K562 (cell line): ENCODE measurements at regions not wholly inside any gene's neighbourhood (a gene's known extent, or its start where the extent isn't known, plus 50 kb on each side); places are given as distances from the start of the nearest gene placed in this dataset.

Experiments used
- ATAC-seq: fragments of 200-7000 bp; cut with Tn5 transposase; 3 replicates; pipeline ENCODE4 v1.9.1; 2020; ENCODE audit warnings: moderate library complexity
- BruUV-seq: library from RNA; stranded (reverse); fragments of 400-500 nt; replicated peaks from 2 replicates; lab custom pipeline; 2021; lab: Mats Ljungman, UMichigan
- CTCF ChIA-PET: fragments of 300-600 bp; formaldehyde crosslinking; extraction: SDS; loops from one replicate; lab custom pipeline; 2021; ENCODE audit warnings: low intra/inter-chr PET ratio; lab: Yijun Ruan, JAX
- POLR2A ChIA-PET: fragments of 300-600, 350-650 bp; sonication (Branson Sonifier 250); formaldehyde crosslinking; extraction: SDS; loops from one replicate; lab custom pipeline; 2021; ENCODE audit warnings: antibody characterized with exemption, inconsistent platforms; lab: Yijun Ruan, JAX
- DNase-seq, 4 experiments: peaks; one replicate each; pipeline versions ENCODE4 v3.0.0 to v3.0.0-alpha.2; 2011 to 2018; ENCODE audit warnings: low spot score in 3 of 4, mixed read lengths in 3 of 4; ENCODE audit errors: extremely low read depth in 1 of 4
- FAIRE-seq: peaks from 2 replicates; lab custom pipeline; 2011; peaks lifted over from hg19 to GRCh38; lab: Jason Lieb, UNC
- H2AFZ ChIP-seq: 2 replicates; pipeline ENCODE4 v1.6.0; 2011; ENCODE audit warnings: low read depth, low read length, control low read depth, inconsistent platforms
- H3K27ac ChIP-seq: fragments of 200-600 bp; 3 replicates; pipeline ENCODE4 v1.8.0; 2011; ENCODE audit warnings: low read depth, mild to moderate bottlenecking, control low read depth, inconsistent platforms, low read length, moderate library complexity, mixed read lengths; ENCODE audit errors: extremely low read depth
- H3K27me3 ChIP-seq, 2 experiments: fragments of 300-600 bp in 1 of 2; 2 replicates in 1 of 2; 3 replicates in 1 of 2; pipeline versions ENCODE4 v1.6.0 to v1.8.0; 2011; ENCODE audit warnings: inconsistent platforms in 2 of 2, low read length in 2 of 2, mild to moderate bottlenecking in 1 of 2, mixed read lengths in 1 of 2, moderate library complexity in 1 of 2; ENCODE audit not compliant: control insufficient read depth in 2 of 2, insufficient read depth in 2 of 2
- H3K36me3 ChIP-seq: fragments of 300-600 bp; 3 replicates; pipeline ENCODE4 v1.8.0; 2011; ENCODE audit warnings: mild to moderate bottlenecking, low read length, inconsistent platforms; ENCODE audit not compliant: control insufficient read depth, insufficient read depth
- H3K4me1 ChIP-seq, 2 experiments: fragments of 200-600 bp in 1 of 2; replicated peaks in 1 of 2; 2 replicates in 1 of 2; 3 replicates in 1 of 2; pipeline versions ENCODE4 v1.5.1 to v1.8.0; 2011; ENCODE audit warnings: inconsistent platforms in 2 of 2, low read length in 2 of 2, mild to moderate bottlenecking in 1 of 2, mixed read lengths in 1 of 2, moderate library complexity in 1 of 2; ENCODE audit not compliant: control insufficient read depth in 2 of 2, insufficient read depth in 2 of 2
- H3K4me2 ChIP-seq: 2 replicates; pipeline ENCODE4 v1.6.1; 2011; ENCODE audit warnings: low read length, control low read depth, inconsistent platforms, mixed read lengths; ENCODE audit not compliant: insufficient read depth
- H3K4me3 ChIP-seq: fragments of 200-600 bp; sonication (generic), shearing (Covaris generic); 2 replicates; pipeline ENCODE4 v1.5.1; 2016; ENCODE audit warnings: control low read depth, inconsistent platforms
- H3K79me2 ChIP-seq: fragments of 200-600 bp; 3 replicates; pipeline ENCODE4 v1.8.0; 2011; ENCODE audit warnings: low read length, inconsistent platforms; ENCODE audit not compliant: control insufficient read depth, insufficient read depth
- H3K9ac ChIP-seq, 2 experiments: 2 replicates each; pipeline versions ENCODE4 v1.6.0 to v1.6.1; 2011; ENCODE audit warnings: low read depth in 2 of 2, low read length in 2 of 2, control low read depth in 1 of 2, inconsistent platforms in 1 of 2, mild to moderate bottlenecking in 1 of 2, mixed read lengths in 1 of 2; ENCODE audit not compliant: insufficient read depth in 1 of 2
- H3K9me1 ChIP-seq: one replicate; pipeline ENCODE4 v1.6.0; 2011; ENCODE audit warnings: inconsistent platforms, mild to moderate bottlenecking, low read length, moderate library complexity; ENCODE audit not compliant: control insufficient read depth, insufficient read depth
- H3K9me3 ChIP-seq: replicated peaks from 2 replicates; pipeline ENCODE4 v1.5.1; 2011; ENCODE audit warnings: low read depth, low read length, inconsistent platforms; ENCODE audit not compliant: control insufficient read depth, insufficient read depth
- H4K20me1 ChIP-seq: replicated peaks from 2 replicates; pipeline ENCODE4 v1.6.1; 2011; ENCODE audit warnings: low read length, inconsistent platforms, mixed read lengths; ENCODE audit not compliant: control insufficient read depth, insufficient read depth
- CBFA2T3 ChIP-seq: fragments of 450-650 bp; IDR thresholded peaks from 2 replicates; pipeline ENCODE4 v1.6.1; 2017
- FOXM1 ChIP-seq, 2 experiments: fragments of 450-650 bp in 1 of 2; sonication (generic) in 1 of 2; formaldehyde crosslinking in 1 of 2; IDR thresholded peaks; 2 replicates each; pipeline versions ENCODE4 v1.6.1 to v1.9.0; 2017 to 2022; ENCODE audit warnings: low read depth in 2 of 2, mild to moderate bottlenecking in 2 of 2, missing genetic modification reagents in 1 of 2, moderate library complexity in 1 of 2
- GTF2E2 ChIP-seq: fragments of 200-800 bp; sonication (Bioruptor generic); IDR thresholded peaks from 2 replicates; pipeline ENCODE4 v1.6.1; 2016; ENCODE audit warnings: missing genetic modification characterization, missing compliant biosample characterization
- HDGF ChIP-seq: fragments of 450-650 bp; IDR thresholded peaks from 2 replicates; pipeline ENCODE4 v1.6.1; 2016
- PCBP2 ChIP-seq: fragments of 200-400 bp; formaldehyde crosslinking; IDR thresholded peaks from 2 replicates; pipeline ENCODE4 v1.6.1; 2018; ENCODE audit warnings: low read length, low read depth, mild to moderate bottlenecking, moderate library complexity; ENCODE audit not compliant: poor library complexity, severe bottlenecking
- SAFB ChIP-seq: fragments of 200-400 bp; formaldehyde crosslinking; IDR thresholded peaks from 2 replicates; pipeline ENCODE4 v1.6.1; 2017; ENCODE audit warnings: low read depth, low read length, borderline replicate concordance
- SREBF1 ChIP-seq: fragments of 150-350 bp; IDR thresholded peaks from 2 replicates; pipeline ENCODE4 v1.6.1; 2014; ENCODE audit warnings: antibody characterized with exemption, low read depth, low read length, borderline replicate concordance
- SRSF7 ChIP-seq: fragments of 200-400 bp; formaldehyde crosslinking; optimal IDR thresholded peaks from 2 replicates; pipeline ENCODE3; 2017; ENCODE audit warnings: mild to moderate bottlenecking, low read depth, low read length
- WHSC1 ChIP-seq: IDR thresholded peaks from one replicate; pipeline ENCODE4 v1.6.1; 2012; ENCODE audit warnings: low read length, control low read depth, inconsistent platforms
- ZBTB34 ChIP-seq: fragments of 250-450 bp; sonication (Bioruptor Pico); IDR thresholded peaks from 2 replicates; pipeline ENCODE4 v1.8.0; 2021; ENCODE audit warnings: mild to moderate bottlenecking, moderate library complexity
- ZNF184 ChIP-seq: sonication (generic); formaldehyde crosslinking; IDR thresholded peaks from 2 replicates; pipeline ENCODE4 v1.5.0; 2020; ENCODE audit warnings: missing genetic modification reagents
- ZNF3 ChIP-seq: fragments of 250-450 bp; sonication (Bioruptor Pico); IDR thresholded peaks from 2 replicates; pipeline ENCODE4 v1.5.0; 2021; ENCODE audit warnings: mild to moderate bottlenecking, moderate library complexity
- ZNF324 ChIP-seq: fragments of 250-450 bp; sonication (Bioruptor Pico); IDR thresholded peaks from 2 replicates; pipeline ENCODE4 v1.4.0; 2020; ENCODE audit warnings: mild to moderate bottlenecking
- ZNF507 ChIP-seq: conservative IDR thresholded peaks from 2 replicates; pipeline ENCODE4 v1.6.1; 2017; ENCODE audit warnings: missing genetic modification characterization, missing compliant biosample characterization
- ZNF583 ChIP-seq: fragments of 250-450 bp; sonication (Bioruptor Pico); IDR thresholded peaks from 2 replicates; pipeline ENCODE4 v1.4.0; 2020
- ZNF592 ChIP-seq: fragments of 450-650 bp; IDR thresholded peaks from 2 replicates; pipeline ENCODE4 v1.6.1; 2017; ENCODE audit warnings: antibody characterized with exemption, mild to moderate bottlenecking
- WGBS: fragments of 100-300 bp; shearing (Covaris generic); methylation state at CpG from one replicate; pipeline ENCODE4 v1.1.6; 2016; ENCODE audit warnings: low coverage, mixed read lengths; ENCODE audit not compliant: insufficient coverage; ENCODE audit errors: missing lambda C conversion rate; 5-methylcytosine and 5-hydroxymethylcytosine counted together
- in situ Hi-C: fragments of 300-500 bp; cut with MboI; formaldehyde crosslinking; loops from 4 replicates; pipeline ENCODE4 v1.15.0; 2018; ENCODE audit warnings: inconsistent platforms, mixed read lengths
- intact Hi-C: fragments of 100-400 bp; cut with micrococcal nuclease; formaldehyde crosslinking; loops from 2 replicates; pipeline ENCODE4 v1.14.2; 2022

- H3K79me2 ChIP-seq, result no peaks in the 10 kb centered on the region
- no TSS peak for BruUV-seq
- no peak overlapping the region for H3K9ac ChIP-seq
- no peak overlapping the region for H3K4me3 ChIP-seq
- H4K20me1 ChIP-seq, result no peaks in the 10 kb centered on the region
- intact Hi-C loops, result no loop called here
- H3K4me1 ChIP-seq, result peaks cover 0 to 4% of the 10 kb centered on the region in 2 experiments; a peak in 1 of 5 replicates
- H3K27ac ChIP-seq, result no peak overlapping the region
- 0% methylated on average over 2 of the region's 2 CpGs for WGBS
- POLR2A ChIA-PET, result no interaction called here
- ATAC-seq (no peak), FAIRE-seq (no peak), DNase-seq (no peak)
- H3K9me1 ChIP-seq, result no peaks in the 10 kb centered on the region
- H3K27me3 ChIP-seq, result no peaks in the 10 kb centered on the region
- in situ Hi-C loops, result no loop called here
- CTCF ChIA-PET, result no interaction called here
- no peaks in the 10 kb centered on the region for H3K36me3 ChIP-seq
- H2AFZ ChIP-seq, result no peak overlapping the region
- 0 out of 2 replicates have a peak, but pooled peaks cover 2% of the 10 kb centered on the region for H3K9me3 ChIP-seq
- no peak overlapping the region for H3K4me2 ChIP-seq
- TF ChIP-seq SAFB, result no peak
- TF ChIP-seq ZNF583 (CRISPR knock-in tag), result no peak
- TF ChIP-seq SRSF7, result no peak
- TF ChIP-seq SREBF1, result no peak
- no peak for TF ChIP-seq ZNF3 (CRISPR knock-in tag)
- TF ChIP-seq ZBTB34 (CRISPR knock-in tag), result no peak
- no peak for TF ChIP-seq WHSC1
- no peak for TF ChIP-seq GTF2E2 (tag)
- TF ChIP-seq ZNF324 (CRISPR knock-in tag), result no peak
- no peak for TF ChIP-seq ZNF507 (tag)
- no peak for TF ChIP-seq FOXM1 (IDR thresholded peaks at IDR 0.05; ENCODE audit: low read depth)
- no peak for TF ChIP-seq FOXM1 (CRISPR knock-in tag; IDR thresholded peaks at IDR 0.05; ENCODE audit: low read depth)
- no peak for TF ChIP-seq PCBP2
- TF ChIP-seq ZNF592, result no peak
- TF ChIP-seq CBFA2T3, result no peak
- no peak for TF ChIP-seq HDGF
- no peak for TF ChIP-seq ZNF184 (CRISPR knock-in tag)
Measured at GRCh38 chr19:24000656-24001055, 86.0 kb downstream of the ZNF726 start.
